PC-3 (cell line): ENCODE measurements at regions not wholly inside any gene's neighbourhood (a gene's known extent, or its start where the extent isn't known, plus 50 kb on each side); places are given as distances from the start of the nearest gene placed in this dataset.

Experiments used
- ATAC-seq: fragments of 200-7000 bp; cut with Tn5 transposase; 2 replicates; pipeline ENCODE4 v1.9.1; 2020; ENCODE audit warnings: mild to moderate bottlenecking, moderate library complexity
- BruUV-seq: library from RNA; stranded (reverse); fragments of 400-500 nt; replicated peaks from 2 replicates; lab custom pipeline; 2021; lab: Mats Ljungman, UMichigan
- CTCF ChIA-PET: fragments of 300-600 bp; sonication (Branson Sonifier 250); formaldehyde crosslinking; loops from one replicate; lab custom pipeline; 2022; ENCODE audit warnings: antibody characterized with exemption; lab: Charles Lee
- POLR2A ChIA-PET: fragments of 300-600 bp; sonication (Branson Sonifier 250); formaldehyde crosslinking; loops from one replicate; lab custom pipeline; 2022; ENCODE audit warnings: antibody characterized with exemption; ENCODE audit not compliant: unreplicated experiment; lab: Charles Lee
- DNase-seq: peaks from one replicate; pipeline ENCODE4 v3.0.0-alpha.2; 2015
- H2AFZ ChIP-seq: fragments of 300-600 bp; sonication (generic); 2 replicates; pipeline ENCODE4 v1.6.0; 2016; ENCODE audit warnings: antibody characterized with exemption, low read length
- H3F3A ChIP-seq: fragments of 300-600 bp; sonication (generic); one replicate; pipeline ENCODE4 v1.6.0; 2017; ENCODE audit warnings: antibody characterized with exemption, low read length, control low read depth, mild to moderate bottlenecking; ENCODE audit not compliant: unreplicated experiment
- H3K27ac ChIP-seq: fragments of 300-600 bp; sonication (generic); 2 replicates; pipeline ENCODE4 v1.5.1; 2016; ENCODE audit warnings: mild to moderate bottlenecking, low read length
- H3K27me3 ChIP-seq: fragments of 300-600 bp; sonication (generic); 2 replicates; pipeline ENCODE4 v1.6.1; 2016; ENCODE audit warnings: low read length, mixed read lengths
- H3K36me3 ChIP-seq: fragments of 300-600 bp; sonication (generic); 2 replicates; pipeline ENCODE4 v1.6.1; 2016; ENCODE audit warnings: low read depth, mixed run types, low read length, mixed read lengths
- H3K4me1 ChIP-seq: fragments of 300-600 bp; sonication (generic); 2 replicates; pipeline ENCODE4 v1.5.1; 2016; ENCODE audit warnings: low read length; ENCODE audit not compliant: insufficient read depth
- H3K4me2 ChIP-seq: fragments of 300-600 bp; sonication (generic); 2 replicates; pipeline ENCODE4 v1.6.0; 2016; ENCODE audit warnings: low read length
- H3K4me3 ChIP-seq: fragments of 300-600 bp; sonication (generic); 2 replicates; pipeline ENCODE4 v1.5.1; 2016; ENCODE audit warnings: mild to moderate bottlenecking, low read length, mixed read lengths
- H3K79me2 ChIP-seq: fragments of 300-600 bp; sonication (generic); 2 replicates; pipeline ENCODE4 v1.6.1; 2017; ENCODE audit warnings: low read length, mixed read lengths
- H3K9ac ChIP-seq: fragments of 300-600 bp; sonication (generic); 2 replicates; pipeline ENCODE4 v1.6.0; 2016; ENCODE audit warnings: mild to moderate bottlenecking, low read length
- H3K9me2 ChIP-seq: fragments of 300-600 bp; sonication (generic); replicated peaks from 2 replicates; pipeline ENCODE4 v1.6.1; 2016; ENCODE audit warnings: mixed run types, low read length, mixed read lengths
- H3K9me3 ChIP-seq: fragments of 300-600 bp; sonication (generic); 2 replicates; pipeline ENCODE4 v1.6.1; 2016; ENCODE audit warnings: low read length, mixed read lengths
- H4K20me1 ChIP-seq: fragments of 300-600 bp; sonication (generic); 2 replicates; pipeline ENCODE4 v1.6.1; 2016; ENCODE audit warnings: low read length, mixed read lengths
- EZH2 ChIP-seq: fragments of 300-600 bp; sonication (generic); IDR thresholded peaks from one replicate; pipeline ENCODE4 v1.6.1; 2017; ENCODE audit warnings: antibody characterized with exemption, mild to moderate bottlenecking, low read length; ENCODE audit not compliant: unreplicated experiment
- EZH2phosphoT487 ChIP-seq: fragments of 300-600 bp; sonication (generic); IDR thresholded peaks from 2 replicates; pipeline ENCODE4 v1.6.1; 2018; ENCODE audit warnings: mild to moderate bottlenecking, antibody characterized with exemption, low read length, borderline replicate concordance
- intact Hi-C: fragments of 100-400 bp; cut with micrococcal nuclease; formaldehyde crosslinking; loops from 2 replicates; pipeline ENCODE4 v1.9.0; 2023
- TF ChIP-seq, protein P1 (sequence below): fragments of 300-600 bp; sonication (generic); conservative IDR thresholded peaks from 2 replicates; pipeline ENCODE4 v1.5.1; 2017; ENCODE audit warnings: antibody characterized with exemption, low read depth, mild to moderate bottlenecking, low read length

GRCh38 chr6:164905311-164905710, 404.1 kb downstream of the C6orf118 start:
- DNase-seq (no peak), ATAC-seq (no peak)
- Histone ChIP-seq H3K9me2 (no peaks in the 10 kb centered on the region), H3K9ac (no peak overlapping the region), H3K79me2 (no peaks in the 10 kb centered on the region), H3F3A (no peaks in the 10 kb centered on the region), H3K4me1 (no peaks in the 10 kb centered on the region), H3K36me3 (no peaks in the 10 kb centered on the region), H2AFZ (no peak overlapping the region), H3K4me3 (no peak overlapping the region), H4K20me1 (no peaks in the 10 kb centered on the region), H3K4me2 (no peak overlapping the region), H3K9me3 (no peaks in the 10 kb centered on the region), H3K27ac (no peak overlapping the region), H3K27me3 (no peaks in the 10 kb centered on the region)
- ChIA-PET POLR2A (no interaction called here), CTCF (no interaction called here)
- TF ChIP-seq EZH2phosphoT487: no peak
- TF ChIP-seq, protein P1, sequence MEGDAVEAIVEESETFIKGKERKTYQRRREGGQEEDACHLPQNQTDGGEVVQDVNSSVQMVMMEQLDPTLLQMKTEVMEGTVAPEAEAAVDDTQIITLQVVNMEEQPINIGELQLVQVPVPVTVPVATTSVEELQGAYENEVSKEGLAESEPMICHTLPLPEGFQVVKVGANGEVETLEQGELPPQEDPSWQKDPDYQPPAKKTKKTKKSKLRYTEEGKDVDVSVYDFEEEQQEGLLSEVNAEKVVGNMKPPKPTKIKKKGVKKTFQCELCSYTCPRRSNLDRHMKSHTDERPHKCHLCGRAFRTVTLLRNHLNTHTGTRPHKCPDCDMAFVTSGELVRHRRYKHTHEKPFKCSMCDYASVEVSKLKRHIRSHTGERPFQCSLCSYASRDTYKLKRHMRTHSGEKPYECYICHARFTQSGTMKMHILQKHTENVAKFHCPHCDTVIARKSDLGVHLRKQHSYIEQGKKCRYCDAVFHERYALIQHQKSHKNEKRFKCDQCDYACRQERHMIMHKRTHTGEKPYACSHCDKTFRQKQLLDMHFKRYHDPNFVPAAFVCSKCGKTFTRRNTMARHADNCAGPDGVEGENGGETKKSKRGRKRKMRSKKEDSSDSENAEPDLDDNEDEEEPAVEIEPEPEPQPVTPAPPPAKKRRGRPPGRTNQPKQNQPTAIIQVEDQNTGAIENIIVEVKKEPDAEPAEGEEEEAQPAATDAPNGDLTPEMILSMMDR: no peak
- TF ChIP-seq EZH2: no peak
- no TSS peak for BruUV-seq
- intact Hi-C loops: loop anchor here (5.0 kb wide), 1 partner anchor 678 kb away; no protein-coding TSS in a partner anchor

GRCh38 chr6:164898412-164898811, 411.0 kb downstream of the C6orf118 start:
- no TSS peak for BruUV-seq
- CTCF ChIA-PET: no interaction called here

More at GRCh38 chr6:164898412-164898811, 411.0 kb downstream of the C6orf118 start:
- no peaks in the 10 kb centered on the region for H3F3A ChIP-seq
- intact Hi-C loops: no loop called here
- no peak for TF ChIP-seq EZH2
- TF ChIP-seq, protein P1: no peak
- no peak for TF ChIP-seq EZH2phosphoT487
- H3K27me3 ChIP-seq: no peaks in the 10 kb centered on the region
- H3K9me3 ChIP-seq: no peaks in the 10 kb centered on the region
- H3K79me2 ChIP-seq: no peaks in the 10 kb centered on the region
- DNase-seq (no peak), ATAC-seq (no peak)
- no peak overlapping the region for H3K9ac ChIP-seq
- no peak overlapping the region for H3K27ac ChIP-seq
- no peaks in the 10 kb centered on the region for H3K9me2 ChIP-seq
- no peak overlapping the region for H3K4me2 ChIP-seq
- no peaks in the 10 kb centered on the region for H4K20me1 ChIP-seq
- H3K36me3 ChIP-seq: no peaks in the 10 kb centered on the region
- POLR2A ChIA-PET: no interaction called here
- H3K4me3 ChIP-seq: no peak overlapping the region
- no peak overlapping the region for H2AFZ ChIP-seq
- H3K4me1 ChIP-seq: no peaks in the 10 kb centered on the region
